Retinal pigment epithelial cell (primary cell): ENCODE measurements at regions not wholly inside any gene's neighbourhood (a gene's known extent, or its start where the extent isn't known, plus 50 kb on each side); places are given as distances from the start of the nearest gene placed in this dataset.

ENCODE experiments used
- DNase-seq: peaks from one replicate; pipeline ENCODE4 v3.0.0-alpha.2; 2010; ENCODE audit warnings: low read depth
- H3K4me3 ChIP-seq: 2 replicates; pipeline ENCODE4 v1.5.1; 2011; ENCODE audit warnings: mild to moderate bottlenecking, low read length, control low read depth, moderate library complexity
- CTCF ChIP-seq: conservative IDR thresholded peaks from 2 replicates; pipeline ENCODE4 v1.5.1; 2011; ENCODE audit warnings: low read depth, low read length, control low read depth, inconsistent platforms

GRCh38 chr5:56685503-56686217 lies 129.7 kb upstream of the MAP3K1 start:
- no peak for DNase-seq
- no peak for TF ChIP-seq CTCF
- H3K4me3 ChIP-seq: no peak overlapping the region

DNA sequence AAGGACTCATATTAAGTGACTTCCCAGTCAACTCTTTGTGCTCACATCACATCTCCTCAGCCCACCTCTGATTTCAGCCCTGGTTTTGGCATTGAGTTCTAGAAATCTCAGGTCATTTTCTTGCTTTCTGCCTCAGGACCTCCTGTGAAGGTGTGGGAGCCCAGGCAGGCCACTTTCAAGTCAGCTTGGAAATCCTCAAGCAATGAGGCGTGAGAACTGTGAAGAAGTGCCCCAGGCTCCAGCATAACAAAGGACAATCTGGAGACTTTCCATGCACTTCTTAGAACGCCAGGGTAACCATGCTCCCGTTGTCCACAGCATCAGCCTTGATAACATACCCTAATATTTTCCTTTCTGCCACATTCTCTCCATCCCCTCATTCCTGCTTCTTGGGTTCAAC lies 131.2 kb upstream of the MAP3K1 start:
- DNase-seq: no peak
- no peak for TF ChIP-seq CTCF
- H3K4me3 ChIP-seq: no peak overlapping the region

GRCh38 chr5:56683733-56684132 lies 131.6 kb upstream of the MAP3K1 start:
- no peak for DNase-seq
- no peak overlapping the region for H3K4me3 ChIP-seq
- no peak for TF ChIP-seq CTCF

DNA sequence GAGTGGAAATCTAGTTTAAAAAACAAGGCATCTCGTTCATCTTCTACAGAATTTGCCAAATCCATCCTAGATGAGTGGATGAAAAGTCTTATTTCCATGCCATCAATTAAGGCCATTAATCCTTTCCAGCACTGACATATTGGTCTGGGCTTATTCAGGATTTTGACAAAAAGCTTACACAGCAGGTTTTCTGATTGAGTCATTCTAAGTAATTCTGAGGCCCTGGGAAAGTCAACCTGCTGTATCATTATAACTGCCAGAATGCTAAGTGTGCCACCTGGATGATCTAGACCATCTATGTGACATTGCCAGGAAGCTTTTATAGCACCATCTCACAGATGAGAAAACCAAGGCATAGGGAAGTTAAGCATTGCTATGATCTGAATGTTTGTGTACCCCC lies 132.1 kb upstream of the MAP3K1 start:
- peak; percentile 64 for DNase-seq
- TF ChIP-seq CTCF: no peak
- no peak overlapping the region for H3K4me3 ChIP-seq

DNA sequence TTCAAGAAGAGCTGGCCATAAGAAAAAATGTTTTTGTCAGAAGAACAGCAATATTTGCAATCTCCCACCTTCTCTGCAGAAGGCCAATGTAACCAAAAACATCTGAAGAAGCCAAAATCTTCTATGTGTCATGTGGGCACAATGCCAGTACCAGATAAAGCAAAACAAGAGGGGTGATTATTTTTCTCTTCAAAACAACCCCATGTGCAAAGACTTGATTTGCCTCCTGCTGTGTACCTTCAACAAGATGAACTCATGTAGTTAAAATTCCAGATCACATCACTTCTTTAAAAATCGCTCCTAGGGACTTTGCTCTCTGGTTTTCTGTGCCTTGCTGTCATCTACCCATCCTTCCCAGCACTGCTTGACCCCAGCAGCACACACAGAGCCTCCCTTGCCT lies 134.0 kb upstream of the MAP3K1 start:
- no peak overlapping the region for H3K4me3 ChIP-seq
- no peak for TF ChIP-seq CTCF
- no peak for DNase-seq

DNA sequence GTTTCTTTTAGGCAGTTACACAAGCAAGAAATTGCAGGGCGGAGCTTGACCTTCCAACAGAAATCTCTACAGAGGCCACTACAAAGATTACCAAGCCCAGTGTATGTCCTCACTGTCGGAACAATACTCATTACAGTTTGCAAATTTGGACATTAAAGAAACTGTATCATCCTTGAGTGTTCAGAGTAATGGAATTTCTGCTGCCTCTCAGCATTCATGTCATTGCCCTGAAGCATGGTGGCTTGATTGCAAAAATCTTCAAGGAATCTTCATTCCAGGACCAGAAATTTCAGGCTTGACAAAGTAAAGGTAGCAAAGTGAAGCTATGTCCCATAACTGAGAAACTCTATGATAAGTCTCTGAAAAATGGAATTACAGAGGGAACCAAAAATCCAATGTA lies 134.6 kb upstream of the MAP3K1 start:
- no peak for TF ChIP-seq CTCF

GRCh38 chr5:56677690-56678305 lies 137.6 kb upstream of the MAP3K1 start:
- H3K4me3 ChIP-seq: no peak overlapping the region
- peak; percentile 49 for DNase-seq
- TF ChIP-seq CTCF: no peak

More for the DNA sequence above, 134.6 kb upstream of the MAP3K1 start:
- no peak for DNase-seq
- H3K4me3 ChIP-seq: no peak overlapping the region
